ENCODE measurements at regions not wholly inside any gene's neighbourhood (a gene's known extent, or its start where the extent isn't known, plus 50 kb on each side); places are given as distances from the start of the nearest gene placed in this dataset.

DNA sequence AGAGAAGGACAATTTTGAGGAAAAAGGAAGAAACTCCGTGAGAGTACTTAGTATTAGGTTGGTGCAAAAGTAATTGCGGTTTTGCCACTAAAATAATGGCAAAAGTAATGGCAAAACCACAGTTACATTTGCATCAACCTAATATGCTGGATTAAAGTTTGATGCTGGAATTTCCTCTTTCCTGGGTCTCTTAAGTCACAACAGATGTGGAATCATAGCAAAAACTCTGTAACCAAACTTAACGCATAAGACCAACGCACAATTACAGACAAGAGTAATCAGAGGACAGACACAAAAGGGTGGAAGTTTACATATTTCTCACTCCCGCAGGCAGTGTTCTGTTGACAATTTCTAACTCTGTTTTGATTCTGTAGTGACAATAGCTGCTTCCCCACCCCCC is 182.4 kb downstream of the BACH1 start:
- no peak overlapping the region for H3K4me3 ChIP-seq (ENCODE audit: low read depth, low read length)
- no peaks in the 10 kb centered on the region for H3K4me1 ChIP-seq
- H3K27me3 ChIP-seq, result no peaks in the 10 kb centered on the region
- no peaks in the 10 kb centered on the region for H3K36me3 ChIP-seq
- DNase-seq, result no peak
- TF ChIP-seq, protein P1, sequence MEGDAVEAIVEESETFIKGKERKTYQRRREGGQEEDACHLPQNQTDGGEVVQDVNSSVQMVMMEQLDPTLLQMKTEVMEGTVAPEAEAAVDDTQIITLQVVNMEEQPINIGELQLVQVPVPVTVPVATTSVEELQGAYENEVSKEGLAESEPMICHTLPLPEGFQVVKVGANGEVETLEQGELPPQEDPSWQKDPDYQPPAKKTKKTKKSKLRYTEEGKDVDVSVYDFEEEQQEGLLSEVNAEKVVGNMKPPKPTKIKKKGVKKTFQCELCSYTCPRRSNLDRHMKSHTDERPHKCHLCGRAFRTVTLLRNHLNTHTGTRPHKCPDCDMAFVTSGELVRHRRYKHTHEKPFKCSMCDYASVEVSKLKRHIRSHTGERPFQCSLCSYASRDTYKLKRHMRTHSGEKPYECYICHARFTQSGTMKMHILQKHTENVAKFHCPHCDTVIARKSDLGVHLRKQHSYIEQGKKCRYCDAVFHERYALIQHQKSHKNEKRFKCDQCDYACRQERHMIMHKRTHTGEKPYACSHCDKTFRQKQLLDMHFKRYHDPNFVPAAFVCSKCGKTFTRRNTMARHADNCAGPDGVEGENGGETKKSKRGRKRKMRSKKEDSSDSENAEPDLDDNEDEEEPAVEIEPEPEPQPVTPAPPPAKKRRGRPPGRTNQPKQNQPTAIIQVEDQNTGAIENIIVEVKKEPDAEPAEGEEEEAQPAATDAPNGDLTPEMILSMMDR (IDR thresholded peaks at IDR 0.05; ENCODE audit: low read depth, low read length), result no peak
- H3K9me3 ChIP-seq, result no peaks in the 10 kb centered on the region

DNA sequence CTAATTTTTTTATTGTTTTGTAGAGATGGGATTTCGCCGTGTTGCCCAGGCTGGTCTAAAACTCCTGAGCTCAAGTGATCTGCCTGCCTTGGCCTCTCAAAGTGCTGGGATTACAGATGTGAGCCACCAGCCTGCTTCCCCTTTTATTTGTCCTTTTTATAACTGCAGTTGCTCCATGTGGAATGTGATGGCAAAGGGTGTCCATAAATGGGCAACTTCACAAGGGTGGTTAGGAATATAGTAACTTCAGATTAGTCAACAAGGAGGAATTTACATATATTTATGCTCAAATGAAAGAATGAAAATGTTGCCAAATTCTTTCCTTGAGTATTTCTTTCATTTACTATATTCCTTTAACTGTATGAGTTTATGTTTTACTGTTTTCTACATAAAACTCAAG is 182.9 kb downstream of the BACH1 start:
- no peaks in the 10 kb centered on the region for H3K9me3 ChIP-seq
- no peaks in the 10 kb centered on the region for H3K4me1 ChIP-seq
- no peaks in the 10 kb centered on the region for H3K36me3 ChIP-seq
- DNase-seq, result no peak
- H3K4me3 ChIP-seq (ENCODE audit: low read depth, low read length), result no peak overlapping the region
- H3K27me3 ChIP-seq, result no peaks in the 10 kb centered on the region
- TF ChIP-seq, protein P1 (IDR thresholded peaks at IDR 0.05; ENCODE audit: low read depth, low read length), result no peak

DNA sequence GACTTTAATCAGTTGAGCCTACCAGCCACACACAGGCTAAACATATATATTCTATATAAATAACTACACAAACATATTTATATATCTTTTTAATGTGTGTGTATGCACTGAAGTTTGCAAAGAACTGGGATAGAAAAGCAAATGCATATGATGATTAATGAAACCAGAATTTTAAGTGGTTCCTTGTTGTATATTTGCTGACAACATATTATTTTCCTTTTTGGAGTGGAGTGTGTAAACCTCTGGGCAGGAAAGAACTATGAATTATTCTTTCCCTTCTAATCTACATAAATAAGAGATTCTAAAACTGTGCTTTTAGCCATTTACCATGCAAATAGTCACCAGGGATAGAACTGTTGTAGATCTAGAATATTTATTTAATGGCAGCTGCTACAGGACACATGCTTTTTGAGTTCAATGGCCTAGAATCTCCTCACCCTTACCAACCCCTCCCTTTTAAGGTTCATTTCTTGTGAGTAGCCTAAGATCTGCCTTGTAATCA is 187.6 kb downstream of the BACH1 start:
- no peaks in the 10 kb centered on the region for H3K36me3 ChIP-seq
- H3K9me3 ChIP-seq, result no peaks in the 10 kb centered on the region
- H3K4me1 ChIP-seq, result no peaks in the 10 kb centered on the region
- TF ChIP-seq, protein P1 (IDR thresholded peaks at IDR 0.05; ENCODE audit: low read depth, low read length), result no peak
- H3K27me3 ChIP-seq, result no peaks in the 10 kb centered on the region
- no peak overlapping the region for H3K4me3 ChIP-seq (ENCODE audit: low read depth, low read length)
- DNase-seq, result no peak
